OCI-LY7 (cell line): ENCODE measurements at regions not wholly inside any gene's neighbourhood (a gene's known extent, or its start where the extent isn't known, plus 50 kb on each side); places are given as distances from the start of the nearest gene placed in this dataset.

ENCODE experiments used
- BruUV-seq: library from RNA; stranded (reverse); fragments of 400-500 nt; replicated peaks from 2 replicates; lab custom pipeline; 2021; lab: Mats Ljungman, UMichigan
- CTCF ChIA-PET: fragments of 300-600 bp; sonication (Branson Sonifier 250); formaldehyde crosslinking; loops from one replicate; lab custom pipeline; 2022; ENCODE audit warnings: antibody characterized with exemption; ENCODE audit not compliant: unreplicated experiment; lab: Charles Lee
- POLR2A ChIA-PET: fragments of 300-600 bp; sonication (Branson Sonifier 250); formaldehyde crosslinking; loops from one replicate; lab custom pipeline; 2022; ENCODE audit warnings: antibody characterized with exemption; lab: Charles Lee
- DNase-seq: peaks from one replicate; pipeline ENCODE4 v3.0.0-alpha.2; 2015; ENCODE audit warnings: low spot score
- H2AFZ ChIP-seq: fragments of 200-600 bp; sonication (generic), shearing (Covaris generic); 2 replicates; pipeline ENCODE4 v1.6.1; 2014; ENCODE audit warnings: mild to moderate bottlenecking, antibody characterized with exemption, low read length, moderate library complexity
- H3K27ac ChIP-seq: fragments of 200-600 bp; sonication (generic); 2 replicates; pipeline ENCODE4 v1.5.1; 2014; ENCODE audit warnings: mixed run types, low read depth, mild to moderate bottlenecking, moderate library complexity, low read length, inconsistent platforms; ENCODE audit not compliant: poor library complexity, severe bottlenecking
- H3K36me3 ChIP-seq: fragments of 200-600 bp; sonication (generic); 2 replicates; pipeline ENCODE4 v1.6.1; 2014; ENCODE audit warnings: mild to moderate bottlenecking, antibody characterized with exemption, low read length, moderate library complexity, mixed read lengths; ENCODE audit not compliant: insufficient read depth
- H3K4me1 ChIP-seq: fragments of 200-600 bp; sonication (generic); 2 replicates; pipeline ENCODE4 v1.5.1; 2014; ENCODE audit warnings: mild to moderate bottlenecking, low read length; ENCODE audit not compliant: insufficient read depth, poor library complexity, severe bottlenecking
- H3K4me2 ChIP-seq: fragments of 200-600 bp; sonication (generic); 2 replicates; pipeline ENCODE4 v1.6.1; 2014; ENCODE audit warnings: mild to moderate bottlenecking, low read length
- H3K4me3 ChIP-seq: fragments of 200-600 bp; sonication (generic); 2 replicates; pipeline ENCODE4 v1.5.1; 2014; ENCODE audit warnings: mild to moderate bottlenecking, low read depth, low read length; ENCODE audit not compliant: poor library complexity, severe bottlenecking
- H3K79me2 ChIP-seq: fragments of 200-600 bp; sonication (generic); 2 replicates; pipeline ENCODE4 v1.6.1; 2016; ENCODE audit warnings: low read depth, mild to moderate bottlenecking, low read length, moderate library complexity, mixed read lengths; ENCODE audit not compliant: insufficient read depth
- H3K9me2 ChIP-seq: fragments of 200-600 bp; sonication (generic); 2 replicates; pipeline ENCODE4 v1.6.1; 2016; ENCODE audit warnings: mild to moderate bottlenecking, low read length, mixed read lengths; ENCODE audit not compliant: insufficient read depth
- H3K9me3 ChIP-seq: fragments of 200-600 bp; sonication (generic); 2 replicates; pipeline ENCODE4 v1.6.1; 2014; ENCODE audit warnings: mild to moderate bottlenecking, mixed run types, low read length, mixed read lengths
- H4K20me1 ChIP-seq: fragments of 200-600 bp; sonication (generic); 2 replicates; pipeline ENCODE4 v1.6.1; 2014; ENCODE audit warnings: mild to moderate bottlenecking, antibody characterized with exemption, low read length, moderate library complexity, mixed read lengths; ENCODE audit not compliant: insufficient read depth
- EZH2phosphoT487 ChIP-seq: fragments of 200-600 bp; sonication (generic); IDR thresholded peaks from 2 replicates; pipeline ENCODE4 v1.6.1; 2018; ENCODE audit warnings: low read depth, borderline replicate concordance, mild to moderate bottlenecking, mixed run types, antibody characterized with exemption, low read length, moderate library complexity, mixed read lengths
- intact Hi-C: fragments of 100-400 bp; cut with micrococcal nuclease; formaldehyde crosslinking; loops from one replicate; pipeline ENCODE4 v1.10.0; 2022; ENCODE audit not compliant: unreplicated experiment
- TF ChIP-seq, protein P1 (sequence below): fragments of 200-600 bp; sonication (generic); conservative IDR thresholded peaks from 2 replicates; pipeline ENCODE4 v1.5.1; 2014; ENCODE audit warnings: mild to moderate bottlenecking, antibody characterized with exemption, low read length, moderate library complexity, mixed read lengths

GRCh38 chr2:8107150-8107549, 574.7 kb upstream of the ID2 start:
- Histone ChIP-seq H3K79me2 (no peaks in the 10 kb centered on the region), H3K27ac (no peak overlapping the region), H3K4me2 (no peak overlapping the region), H3K4me3 (no peak overlapping the region), H3K9me2 (no peaks in the 10 kb centered on the region), H3K4me1 (peaks cover 7% of the 10 kb centered on the region), H3K9me3 (0 out of 2 replicates have a peak, but pooled peaks cover 8% of the 10 kb centered on the region), H2AFZ (peak overlapping the region; percentile 5; the same call in 1 of the 2 replicates), H4K20me1 (no peaks in the 10 kb centered on the region), H3K36me3 (no peaks in the 10 kb centered on the region; the same call in 1 of the 2 replicates)
- ChIA-PET POLR2A (interaction anchor here (0.9 to 1.8 kb wide), 3 partner anchors 10 to 89 kb away, joined by 3 to 4 read pairs (median 4); no protein-coding TSS in a partner anchor), CTCF (no interaction called here)
- no peak for DNase-seq
- TF ChIP-seq EZH2phosphoT487 = no peak
- TF ChIP-seq, protein P1, sequence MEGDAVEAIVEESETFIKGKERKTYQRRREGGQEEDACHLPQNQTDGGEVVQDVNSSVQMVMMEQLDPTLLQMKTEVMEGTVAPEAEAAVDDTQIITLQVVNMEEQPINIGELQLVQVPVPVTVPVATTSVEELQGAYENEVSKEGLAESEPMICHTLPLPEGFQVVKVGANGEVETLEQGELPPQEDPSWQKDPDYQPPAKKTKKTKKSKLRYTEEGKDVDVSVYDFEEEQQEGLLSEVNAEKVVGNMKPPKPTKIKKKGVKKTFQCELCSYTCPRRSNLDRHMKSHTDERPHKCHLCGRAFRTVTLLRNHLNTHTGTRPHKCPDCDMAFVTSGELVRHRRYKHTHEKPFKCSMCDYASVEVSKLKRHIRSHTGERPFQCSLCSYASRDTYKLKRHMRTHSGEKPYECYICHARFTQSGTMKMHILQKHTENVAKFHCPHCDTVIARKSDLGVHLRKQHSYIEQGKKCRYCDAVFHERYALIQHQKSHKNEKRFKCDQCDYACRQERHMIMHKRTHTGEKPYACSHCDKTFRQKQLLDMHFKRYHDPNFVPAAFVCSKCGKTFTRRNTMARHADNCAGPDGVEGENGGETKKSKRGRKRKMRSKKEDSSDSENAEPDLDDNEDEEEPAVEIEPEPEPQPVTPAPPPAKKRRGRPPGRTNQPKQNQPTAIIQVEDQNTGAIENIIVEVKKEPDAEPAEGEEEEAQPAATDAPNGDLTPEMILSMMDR = no peak
- intact Hi-C loops = no loop called here
- no TSS peak for BruUV-seq

- Histone ChIP-seq H3K4me3 (no peak overlapping the region), H3K9me2 (no peaks in the 10 kb centered on the region), H3K4me2 (no peak overlapping the region), H4K20me1 (no peaks in the 10 kb centered on the region), H3K9me3 (0 out of 2 replicates have a peak, but pooled peaks cover 8% of the 10 kb centered on the region), H3K79me2 (no peaks in the 10 kb centered on the region), H2AFZ (peak overlapping the region; percentile 5; the same call in 1 of the 2 replicates), H3K4me1 (peaks cover 7% of the 10 kb centered on the region), H3K36me3 (no peaks in the 10 kb centered on the region; the same call in 1 of the 2 replicates), H3K27ac (no peak overlapping the region)
- DNase-seq = peak; percentile 17
- intact Hi-C loops = no loop called here
- ChIA-PET CTCF (no interaction called here), POLR2A (interaction anchor here (1.0 to 1.8 kb wide), 3 partner anchors 20 to 88 kb away, joined by 3 to 4 read pairs (median 3); no protein-coding TSS in a partner anchor)
- no peak for TF ChIP-seq EZH2phosphoT487
- TF ChIP-seq, protein P1 = peak; percentile 47; the same call in 1 of the 2 replicates
- no TSS peak for BruUV-seq
These were observed 574.1 kb upstream of the ID2 start for GRCh38 chr2:8107621-8108378.
